Astrocyte (in vitro differentiated cells and primary cell): ENCODE measurements at regions not wholly inside any gene's neighbourhood (a gene's known extent, or its start where the extent isn't known, plus 50 kb on each side); places are given as distances from the start of the nearest gene placed in this dataset.

ENCODE experiments used
- EZH2 ChIP-seq: IDR thresholded peaks from 2 replicates; pipeline ENCODE4 v1.6.1; 2012; ENCODE audit warnings: mild to moderate bottlenecking, low read length, inconsistent platforms; ENCODE audit not compliant: insufficient read depth
- TF ChIP-seq, protein P1 (sequence below): IDR thresholded peaks from 2 replicates; pipeline ENCODE4 v1.5.1; 2011; ENCODE audit warnings: low read depth, mild to moderate bottlenecking, inconsistent platforms, low read length, moderate library complexity; ENCODE audit not compliant: insufficient read depth

DNA sequence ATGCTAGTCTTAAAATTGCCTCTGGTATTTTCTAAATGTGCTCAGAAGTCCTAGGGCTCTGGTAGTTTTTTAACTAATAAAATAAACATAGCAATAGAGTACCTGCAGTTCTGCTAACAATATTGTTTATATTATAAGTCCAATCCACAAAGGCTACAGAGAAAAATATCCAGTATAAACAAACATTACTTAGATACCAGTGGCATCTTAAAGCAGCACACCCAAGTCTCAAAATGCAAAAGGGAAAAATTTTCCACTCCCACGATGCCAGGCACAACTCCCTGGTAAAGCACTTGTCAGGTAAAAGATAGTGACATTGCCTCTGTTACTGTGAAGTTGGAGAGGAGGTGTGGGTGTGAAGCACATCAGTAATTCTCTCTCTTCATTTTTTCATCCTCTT, 123.3 kb downstream of the OGFRL1 start:
- TF ChIP-seq, protein P1, sequence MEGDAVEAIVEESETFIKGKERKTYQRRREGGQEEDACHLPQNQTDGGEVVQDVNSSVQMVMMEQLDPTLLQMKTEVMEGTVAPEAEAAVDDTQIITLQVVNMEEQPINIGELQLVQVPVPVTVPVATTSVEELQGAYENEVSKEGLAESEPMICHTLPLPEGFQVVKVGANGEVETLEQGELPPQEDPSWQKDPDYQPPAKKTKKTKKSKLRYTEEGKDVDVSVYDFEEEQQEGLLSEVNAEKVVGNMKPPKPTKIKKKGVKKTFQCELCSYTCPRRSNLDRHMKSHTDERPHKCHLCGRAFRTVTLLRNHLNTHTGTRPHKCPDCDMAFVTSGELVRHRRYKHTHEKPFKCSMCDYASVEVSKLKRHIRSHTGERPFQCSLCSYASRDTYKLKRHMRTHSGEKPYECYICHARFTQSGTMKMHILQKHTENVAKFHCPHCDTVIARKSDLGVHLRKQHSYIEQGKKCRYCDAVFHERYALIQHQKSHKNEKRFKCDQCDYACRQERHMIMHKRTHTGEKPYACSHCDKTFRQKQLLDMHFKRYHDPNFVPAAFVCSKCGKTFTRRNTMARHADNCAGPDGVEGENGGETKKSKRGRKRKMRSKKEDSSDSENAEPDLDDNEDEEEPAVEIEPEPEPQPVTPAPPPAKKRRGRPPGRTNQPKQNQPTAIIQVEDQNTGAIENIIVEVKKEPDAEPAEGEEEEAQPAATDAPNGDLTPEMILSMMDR: no peak
- no peak for TF ChIP-seq EZH2
